ENCODE measurements at regions not wholly inside any gene's neighbourhood (a gene's known extent, or its start where the extent isn't known, plus 50 kb on each side); places are given as distances from the start of the nearest gene placed in this dataset.

DNA sequence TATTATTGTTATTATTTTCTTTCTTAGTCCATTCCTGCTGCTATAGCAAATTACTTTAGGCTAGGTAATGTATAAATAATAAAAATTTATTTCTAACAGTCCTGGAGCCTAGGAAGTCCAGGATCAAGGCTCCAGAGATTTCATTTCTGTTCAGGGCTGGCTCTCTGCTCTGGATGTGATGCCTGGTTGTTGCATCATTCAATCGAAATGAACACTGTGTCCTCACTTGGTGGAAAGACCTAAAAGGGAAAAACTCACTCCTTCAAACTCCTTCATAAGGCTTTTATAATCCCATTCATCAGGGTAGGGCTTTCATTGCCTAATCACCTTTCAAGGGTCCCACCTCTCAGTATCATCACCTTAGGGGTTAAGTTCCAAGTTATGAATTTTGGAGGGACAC, 395.0 kb downstream of the EFNB2 start:
- H3K4me1 ChIP-seq, result no peaks in the 10 kb centered on the region
- no peaks in the 10 kb centered on the region for H3K9me3 ChIP-seq
- no peak overlapping the region for H3K27ac ChIP-seq
- no peaks in the 10 kb centered on the region for H3K36me3 ChIP-seq
- DNase-seq (ENCODE audit: low spot score), result no peak
- TF ChIP-seq, protein P1, sequence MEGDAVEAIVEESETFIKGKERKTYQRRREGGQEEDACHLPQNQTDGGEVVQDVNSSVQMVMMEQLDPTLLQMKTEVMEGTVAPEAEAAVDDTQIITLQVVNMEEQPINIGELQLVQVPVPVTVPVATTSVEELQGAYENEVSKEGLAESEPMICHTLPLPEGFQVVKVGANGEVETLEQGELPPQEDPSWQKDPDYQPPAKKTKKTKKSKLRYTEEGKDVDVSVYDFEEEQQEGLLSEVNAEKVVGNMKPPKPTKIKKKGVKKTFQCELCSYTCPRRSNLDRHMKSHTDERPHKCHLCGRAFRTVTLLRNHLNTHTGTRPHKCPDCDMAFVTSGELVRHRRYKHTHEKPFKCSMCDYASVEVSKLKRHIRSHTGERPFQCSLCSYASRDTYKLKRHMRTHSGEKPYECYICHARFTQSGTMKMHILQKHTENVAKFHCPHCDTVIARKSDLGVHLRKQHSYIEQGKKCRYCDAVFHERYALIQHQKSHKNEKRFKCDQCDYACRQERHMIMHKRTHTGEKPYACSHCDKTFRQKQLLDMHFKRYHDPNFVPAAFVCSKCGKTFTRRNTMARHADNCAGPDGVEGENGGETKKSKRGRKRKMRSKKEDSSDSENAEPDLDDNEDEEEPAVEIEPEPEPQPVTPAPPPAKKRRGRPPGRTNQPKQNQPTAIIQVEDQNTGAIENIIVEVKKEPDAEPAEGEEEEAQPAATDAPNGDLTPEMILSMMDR (IDR thresholded peaks at IDR 0.05), result no peak
- no peak overlapping the region for H3K4me3 ChIP-seq
- H3K27me3 ChIP-seq, result no peaks in the 10 kb centered on the region

DNA sequence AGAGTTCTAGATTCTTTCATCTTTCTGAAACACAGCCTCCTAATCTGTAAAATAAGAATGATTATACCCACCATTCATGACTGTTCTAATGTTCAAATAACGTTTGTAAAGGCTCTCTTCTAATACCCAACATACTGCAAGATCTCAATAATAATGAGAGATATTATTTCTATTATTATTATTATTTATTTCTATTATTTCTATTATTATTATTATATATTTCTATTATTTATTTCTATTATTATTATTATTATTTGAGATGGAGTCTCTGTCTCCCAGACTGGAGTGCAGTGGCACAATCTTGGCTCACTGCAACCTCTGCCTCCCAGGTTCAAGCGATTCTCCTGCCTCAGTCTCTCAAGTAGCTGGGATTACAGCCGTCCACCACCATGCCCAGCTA, 395.5 kb downstream of the EFNB2 start:
- TF ChIP-seq, protein P1 (IDR thresholded peaks at IDR 0.05), result no peak
- DNase-seq (ENCODE audit: low spot score), result no peak
- no peak overlapping the region for H3K27ac ChIP-seq

DNA sequence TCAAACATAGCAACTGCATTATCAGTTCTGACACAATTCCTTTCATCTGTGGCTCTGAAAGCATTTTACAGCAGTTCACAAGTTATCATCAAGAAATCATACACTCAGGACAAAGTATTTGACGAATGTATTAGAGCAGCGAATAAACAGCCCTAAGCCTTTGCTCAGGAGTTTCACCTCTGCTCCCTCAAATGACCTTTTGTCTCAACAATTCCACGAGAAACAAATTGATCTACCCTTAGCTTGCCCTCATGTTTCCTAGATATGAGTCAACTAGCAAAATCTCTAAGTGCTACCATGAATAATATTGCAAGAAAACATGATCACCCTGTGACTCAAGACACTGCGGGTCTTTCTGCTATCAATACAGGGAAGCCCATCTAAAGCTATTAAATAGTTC, 396.1 kb downstream of the EFNB2 start:
- TF ChIP-seq, protein P1 (IDR thresholded peaks at IDR 0.05), result no peak
- no peaks in the 10 kb centered on the region for H3K27me3 ChIP-seq
- no peaks in the 10 kb centered on the region for H3K4me1 ChIP-seq
- no peak overlapping the region for H3K4me3 ChIP-seq
- no peak for DNase-seq (ENCODE audit: low spot score)
- H3K36me3 ChIP-seq, result no peaks in the 10 kb centered on the region
- no peaks in the 10 kb centered on the region for H3K9me3 ChIP-seq
- no peak overlapping the region for H3K27ac ChIP-seq

More for the DNA sequence above, 395.5 kb downstream of the EFNB2 start:
- H3K36me3 ChIP-seq, result no peaks in the 10 kb centered on the region
- H3K4me1 ChIP-seq, result no peaks in the 10 kb centered on the region
- H3K4me3 ChIP-seq, result no peak overlapping the region
- H3K27me3 ChIP-seq, result no peaks in the 10 kb centered on the region
- H3K9me3 ChIP-seq, result no peaks in the 10 kb centered on the region

DNA sequence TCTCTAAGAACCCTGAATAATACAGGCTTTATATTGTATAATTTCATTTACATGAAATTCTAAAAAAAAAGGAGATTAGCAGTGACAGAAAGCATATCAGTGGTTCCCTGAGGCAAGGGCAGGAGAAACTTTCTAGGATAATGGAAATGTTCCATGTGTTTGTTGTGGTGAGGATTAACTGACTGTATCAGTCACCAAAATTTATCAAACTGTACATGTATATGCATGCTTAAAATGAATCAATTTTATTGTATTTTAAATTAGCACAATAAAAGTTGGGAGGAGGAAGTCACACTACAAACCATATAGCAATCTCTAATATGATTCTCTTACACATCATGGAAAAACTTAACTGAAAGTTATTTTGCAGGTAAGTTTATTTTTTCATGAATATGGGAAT, 396.8 kb downstream of the EFNB2 start:
- no peaks in the 10 kb centered on the region for H3K27me3 ChIP-seq
- TF ChIP-seq, protein P1 (IDR thresholded peaks at IDR 0.05), result no peak
- no peak overlapping the region for H3K27ac ChIP-seq
- H3K9me3 ChIP-seq, result no peaks in the 10 kb centered on the region
- DNase-seq (ENCODE audit: low spot score), result no peak
- no peaks in the 10 kb centered on the region for H3K36me3 ChIP-seq
- H3K4me3 ChIP-seq, result no peak overlapping the region
- no peaks in the 10 kb centered on the region for H3K4me1 ChIP-seq

DNA sequence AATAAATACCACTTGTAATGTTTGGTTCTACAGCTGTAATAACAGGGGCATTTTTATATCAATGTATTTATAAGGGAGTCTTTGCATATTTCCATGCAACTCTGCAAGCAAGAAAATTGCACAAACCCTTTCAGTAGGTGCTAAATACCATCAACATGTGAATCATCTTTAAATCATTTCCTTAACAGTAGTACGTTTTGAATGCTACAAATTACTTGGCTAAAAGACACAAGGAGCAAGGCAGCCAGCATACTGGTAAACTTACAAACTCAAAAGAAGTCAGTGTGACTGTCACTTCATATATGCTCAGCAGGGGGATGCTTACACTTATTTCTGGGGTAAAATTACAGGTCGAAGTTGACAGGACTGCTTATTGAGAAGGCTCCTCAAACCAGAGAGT, 402.4 kb downstream of the EFNB2 start:
- no peak overlapping the region for H3K4me3 ChIP-seq
- no peak for DNase-seq (ENCODE audit: low spot score)

DNA sequence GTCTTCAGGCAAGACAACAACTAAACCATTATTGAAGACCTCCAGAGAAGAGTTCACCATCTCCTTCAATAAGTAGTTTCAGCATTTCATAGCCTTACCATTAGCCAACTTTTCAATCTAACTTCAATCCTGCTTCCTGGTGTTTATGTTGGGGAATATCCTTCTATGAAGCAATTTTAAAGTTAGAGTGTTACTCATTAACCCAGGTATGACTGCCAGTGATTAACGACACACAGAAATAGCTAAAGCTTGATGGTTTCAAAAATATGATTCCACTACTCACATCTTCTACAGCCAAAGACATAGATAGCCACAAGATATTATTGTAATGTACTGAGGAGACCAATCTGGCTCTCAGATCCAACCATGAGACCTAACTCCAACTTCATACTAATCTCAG, 403.2 kb downstream of the EFNB2 start:
- TF ChIP-seq, protein P1 (IDR thresholded peaks at IDR 0.05), result no peak
- no peak overlapping the region for H3K27ac ChIP-seq
- DNase-seq (ENCODE audit: low spot score), result no peak
- no peaks in the 10 kb centered on the region for H3K4me1 ChIP-seq
- no peaks in the 10 kb centered on the region for H3K27me3 ChIP-seq
- no peaks in the 10 kb centered on the region for H3K36me3 ChIP-seq
- no peak overlapping the region for H3K4me3 ChIP-seq
- no peaks in the 10 kb centered on the region for H3K9me3 ChIP-seq

More for the DNA sequence above, 402.4 kb downstream of the EFNB2 start:
- Histone ChIP-seq H3K27ac (no peak overlapping the region), H3K4me1 (no peaks in the 10 kb centered on the region), H3K9me3 (no peaks in the 10 kb centered on the region), H3K36me3 (no peaks in the 10 kb centered on the region), H3K27me3 (no peaks in the 10 kb centered on the region)
- TF ChIP-seq, protein P1 (IDR thresholded peaks at IDR 0.05), result no peak

All from right atrium auricular region (tissue), 2 donors.